ENCODE measurements at regions not wholly inside any gene's neighbourhood (a gene's known extent, or its start where the extent isn't known, plus 50 kb on each side); places are given as distances from the start of the nearest gene placed in this dataset.

GRCh38 chr5:4191703-4192102 is 596.1 kb downstream of the IRX1 start:
- H3K27ac ChIP-seq (replicated peaks in 1 of 4) = no peak overlapping the region
- no peaks in the 10 kb centered on the region for H3K9me3 ChIP-seq
- 90% methylated on average over 10 of the region's 10 CpGs for WGBS
- TF ChIP-seq EP300 (IDR thresholded peaks at IDR 0.05) (no peak), CTCF (IDR thresholded peaks at IDR 0.05) (no peak), POLR2AphosphoS5 (IDR thresholded peaks at IDR 0.05) (no peak), POLR2A (IDR thresholded peaks at IDR 0.05; ENCODE audit: low read depth) (no peak)
- no peaks in the 10 kb centered on the region for H3K27me3 ChIP-seq
- DNase-seq (ENCODE audit: extremely low spot score) = peak; percentile 87
- no peaks in the 10 kb centered on the region for H3K4me1 ChIP-seq
- H3K4me3 ChIP-seq = no peak overlapping the region
- intact Hi-C loops (cut with DNase I) = no loop called here
- no peaks in the 10 kb centered on the region for H3K36me3 ChIP-seq

GRCh38 chr5:4192111-4192510 is 596.5 kb downstream of the IRX1 start:
- H3K36me3 ChIP-seq = no peaks in the 10 kb centered on the region
- H3K27me3 ChIP-seq = no peaks in the 10 kb centered on the region
- H3K9me3 ChIP-seq = no peaks in the 10 kb centered on the region
- no peak overlapping the region for H3K4me3 ChIP-seq
- 87% methylated on average over 10 of the region's 10 CpGs for WGBS
- no peaks in the 10 kb centered on the region for H3K4me1 ChIP-seq
- TF ChIP-seq POLR2A (IDR thresholded peaks at IDR 0.05; ENCODE audit: low read depth) (no peak), CTCF (IDR thresholded peaks at IDR 0.05) (no peak), EP300 (IDR thresholded peaks at IDR 0.05) (no peak)
- intact Hi-C loops (cut with DNase I) = no loop called here
- no peak overlapping the region for H3K27ac ChIP-seq (replicated peaks in 1 of 4)
- DNase-seq (ENCODE audit: extremely low spot score) = peak; percentile 86

DNA sequence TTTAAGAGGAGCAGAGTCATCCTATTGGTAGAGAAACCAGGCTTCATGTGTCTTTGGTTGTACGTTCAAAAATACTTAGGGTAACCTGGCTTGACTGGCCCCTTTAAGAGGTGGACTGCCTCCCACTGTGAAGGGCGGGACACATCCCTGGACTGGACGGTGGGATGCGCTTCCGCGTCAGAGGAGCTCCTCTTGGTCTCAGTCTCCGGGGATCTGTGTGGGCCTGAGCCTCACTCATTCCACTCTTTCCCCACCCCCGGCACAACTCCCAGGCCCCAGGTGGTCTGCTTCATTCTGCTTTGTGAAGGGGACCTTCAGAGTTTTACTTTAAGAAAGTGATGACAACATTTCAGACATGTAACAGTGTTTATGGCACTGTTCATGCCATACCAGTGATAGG is 601.1 kb downstream of the IRX1 start:
- Histone ChIP-seq H3K4me1 (no peaks in the 10 kb centered on the region), H3K27me3 (peaks cover 0 to 12% (median 0%) of the 10 kb centered on the region in 4 donors), H3K36me3 (no peaks in the 10 kb centered on the region), H3K27ac (replicated peaks in 1 of 4) (no peak overlapping the region), H3K4me3 (peak overlapping the region in 2 of 4 donors; percentile 5 to 18), H3K9me3 (no peaks in the 10 kb centered on the region)
- intact Hi-C loops (cut with DNase I) = no loop called here
- peak; percentile 89 for DNase-seq (ENCODE audit: extremely low spot score)
- 29% methylated on average over 8 of the region's 8 CpGs for WGBS
- TF ChIP-seq POLR2AphosphoS5 (IDR thresholded peaks at IDR 0.05) (no peak), CTCF (IDR thresholded peaks at IDR 0.05) (no peak), EP300 (IDR thresholded peaks at IDR 0.05) (no peak), POLR2A (IDR thresholded peaks at IDR 0.05; ENCODE audit: low read depth) (no peak)

- peak overlapping the region in 1 of 4 donors; percentile 5 for H3K4me3 ChIP-seq
- intact Hi-C loops (cut with DNase I) = no loop called here
- TF ChIP-seq POLR2A (IDR thresholded peaks at IDR 0.05; ENCODE audit: low read depth) (no peak), POLR2AphosphoS5 (IDR thresholded peaks at IDR 0.05) (no peak), CTCF (IDR thresholded peaks at IDR 0.05) (no peak), EP300 (IDR thresholded peaks at IDR 0.05) (no peak)
- H3K27ac ChIP-seq (replicated peaks in 1 of 4) = no peak overlapping the region
- peak; percentile 50 for DNase-seq (ENCODE audit: extremely low spot score)
- 61% methylated on average over 5 of the region's 5 CpGs for WGBS
- H3K36me3 ChIP-seq = no peaks in the 10 kb centered on the region
- H3K27me3 ChIP-seq = peaks cover 0 to 12% (median 0%) of the 10 kb centered on the region in 4 donors
- no peaks in the 10 kb centered on the region for H3K9me3 ChIP-seq
- no peaks in the 10 kb centered on the region for H3K4me1 ChIP-seq
Measured at GRCh38 chr5:4197151-4197550, 601.5 kb downstream of the IRX1 start.

- H3K4me3 ChIP-seq = no peak overlapping the region
- WGBS = 54% methylated on average over 7 of the region's 7 CpGs
- peak; percentile 47 for DNase-seq (ENCODE audit: extremely low spot score)
- no peak overlapping the region for H3K27ac ChIP-seq (replicated peaks in 1 of 4)
- no peaks in the 10 kb centered on the region for H3K9me3 ChIP-seq
- intact Hi-C loops (cut with DNase I) = no loop called here
- TF ChIP-seq POLR2A (IDR thresholded peaks at IDR 0.05; ENCODE audit: low read depth) (no peak), POLR2AphosphoS5 (IDR thresholded peaks at IDR 0.05) (no peak), EP300 (IDR thresholded peaks at IDR 0.05) (no peak), CTCF (IDR thresholded peaks at IDR 0.05) (no peak)
- H3K27me3 ChIP-seq = peaks cover 0 to 12% (median 0%) of the 10 kb centered on the region in 4 donors
- H3K4me1 ChIP-seq = no peaks in the 10 kb centered on the region
- H3K36me3 ChIP-seq = no peaks in the 10 kb centered on the region
Measured at GRCh38 chr5:4198461-4198860, 602.8 kb downstream of the IRX1 start.
